Pons (tissue), 1 donor: ENCODE measurements at regions not wholly inside any gene's neighbourhood (a gene's known extent, or its start where the extent isn't known, plus 50 kb on each side); places are given as distances from the start of the nearest gene placed in this dataset.

Experiments used
- DNase-seq: peaks from one replicate; pipeline ENCODE4 v3.0.0-alpha.2; 2016; ENCODE audit warnings: low spot score

DNA sequence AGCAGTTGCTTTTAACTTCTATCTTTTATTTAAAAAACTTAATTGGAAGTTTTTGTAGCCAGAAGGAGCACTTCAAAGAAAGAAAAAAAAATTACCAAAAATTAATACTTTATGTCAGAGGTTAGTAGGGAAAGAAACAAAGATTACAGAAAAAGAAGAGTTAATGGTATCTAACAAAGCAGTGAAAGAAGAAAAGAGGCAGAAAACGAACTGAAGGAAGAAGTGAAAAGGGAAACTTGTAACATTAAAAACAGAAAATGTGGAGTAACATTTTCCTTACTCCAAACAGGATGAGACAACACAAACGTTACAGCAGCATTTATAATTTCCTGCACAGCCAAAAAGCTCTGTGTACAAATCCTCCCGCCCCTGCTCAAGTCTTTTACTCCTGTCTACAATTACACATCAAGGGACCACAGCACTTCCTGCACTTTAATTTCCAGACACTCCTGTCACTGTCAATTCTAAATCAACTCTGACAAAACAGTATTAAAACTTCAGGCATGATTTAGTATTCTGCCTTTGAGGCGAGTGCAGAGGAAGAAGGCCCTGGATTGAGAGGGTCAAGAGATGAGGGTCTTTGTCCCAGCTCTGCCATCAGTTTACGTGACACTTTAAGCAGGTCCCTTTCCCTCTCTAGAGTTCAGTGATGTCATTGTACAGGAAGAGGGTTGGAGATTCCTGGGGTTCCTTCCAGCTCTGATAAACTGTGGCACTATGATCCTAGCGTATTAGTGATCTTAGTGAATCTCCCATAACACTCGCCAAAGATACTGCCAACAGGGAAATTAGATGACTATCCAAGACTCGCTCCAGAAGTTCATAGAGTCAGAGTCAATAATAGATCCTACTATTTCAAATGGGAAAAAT lies 53.2 kb upstream of the LSM14A start:
- DNase-seq = no peak

DNA sequence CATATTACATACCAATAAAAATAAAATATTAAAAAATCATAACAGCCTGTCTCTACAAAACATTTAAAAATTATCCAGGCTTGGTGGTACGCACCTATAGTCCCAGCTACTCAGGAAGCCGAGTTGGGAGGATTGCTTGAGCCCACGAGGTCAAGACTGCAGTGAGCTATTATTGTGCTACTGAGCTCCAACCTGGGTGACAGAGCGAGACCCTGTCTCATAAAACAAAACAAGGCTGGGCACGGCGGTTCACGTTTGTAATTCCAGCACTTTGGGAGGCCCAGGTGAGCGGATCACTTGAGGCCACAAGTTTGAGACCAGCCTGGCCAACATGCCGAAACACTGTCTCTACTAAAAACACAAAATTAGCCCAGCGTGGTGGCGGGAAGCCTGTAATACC lies 52.2 kb upstream of the LSM14A start:
- no peak for DNase-seq

DNA sequence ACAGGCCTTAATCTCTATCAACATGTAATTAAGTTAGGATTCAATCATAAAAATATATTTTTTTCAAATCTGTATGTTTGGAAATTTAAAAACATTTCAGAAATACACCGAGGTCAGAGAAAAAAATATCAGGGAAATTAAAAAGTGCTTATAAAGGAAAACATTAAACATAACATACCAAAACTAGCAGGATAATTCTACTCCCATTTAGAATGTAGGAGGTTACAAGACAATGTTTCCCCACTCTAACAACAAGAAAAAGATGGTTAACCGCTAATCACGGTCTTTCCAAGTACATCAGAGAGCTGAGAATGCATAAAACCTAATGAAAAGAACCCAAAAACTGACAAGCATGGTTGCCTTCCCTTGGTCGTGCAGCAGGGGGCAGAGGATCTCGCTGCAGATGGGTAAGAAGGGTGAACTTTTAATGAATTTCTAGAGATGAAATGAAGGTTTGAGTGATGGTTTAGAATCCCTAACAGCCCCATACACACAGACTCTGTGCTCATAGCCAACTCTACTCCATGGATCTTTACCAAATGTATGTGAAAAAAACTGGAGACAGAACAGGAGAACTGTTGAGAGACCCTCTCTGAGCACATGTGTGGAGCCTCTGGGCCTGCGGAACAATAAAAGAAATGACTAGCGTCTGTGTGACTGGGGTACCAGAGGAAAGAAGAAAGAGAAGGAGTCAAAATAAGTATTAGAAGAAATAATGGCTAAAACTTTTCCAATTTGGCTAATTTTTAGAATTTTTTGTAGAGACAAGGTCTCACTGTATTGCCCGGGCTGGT lies 51.3 kb upstream of the LSM14A start:
- DNase-seq = no peak
